ENCODE measurements at regions not wholly inside any gene's neighbourhood (a gene's known extent, or its start where the extent isn't known, plus 50 kb on each side); places are given as distances from the start of the nearest gene placed in this dataset.
"Not testable (repeated sequence)": the region's sequence is repeated elsewhere in the genome, so short reads cannot be mapped to it uniquely, and the experiment has no call there.

GRCh38 chr1:149724618-149725302 is 57.7 kb upstream of the FCGR1A start:
- H3K9ac ChIP-seq; H3K9me3 ChIP-seq; H3K4me1 ChIP-seq (ENCODE audit: control insufficient read depth in 1 of 2, insufficient read depth in 2 of 2, low read depth in 1 of 2, low read length in 1 of 2); CTCF ChIA-PET; H3K79me2 ChIP-seq (ENCODE audit: insufficient read depth); H3K9me2 ChIP-seq; H4K20me1 ChIP-seq (ENCODE audit: insufficient read depth); H3K36me3 ChIP-seq (replicated peaks in 1 of 2; ENCODE audit: control insufficient read depth in 1 of 2, insufficient read depth in 2 of 2, low read length in 1 of 2); H3K27me3 ChIP-seq (ENCODE audit: insufficient read depth); H3K4me2 ChIP-seq; H3K4me3 ChIP-seq (ENCODE audit: low read depth in 2 of 2, low read length in 1 of 2); H3K27ac ChIP-seq (ENCODE audit: low read depth in 2 of 2, low read length in 1 of 2); H2AFZ ChIP-seq (ENCODE audit: low read depth); POLR2A ChIA-PET; DNase-seq; H3F3A ChIP-seq (replicated peaks; ENCODE audit: insufficient read depth): not testable (repeated sequence)
- WGBS (ENCODE audit: low lambda C conversion rate) = no CpG with 5 or more reads among the region's 3 CpGs

- 10% methylated on average over 2 of the region's 4 CpGs for WGBS (ENCODE audit: low lambda C conversion rate)
- H3K4me3 ChIP-seq (ENCODE audit: low read depth in 2 of 2, low read length in 1 of 2); H3K9ac ChIP-seq; POLR2A ChIA-PET; CTCF ChIA-PET; H3K9me2 ChIP-seq; H3F3A ChIP-seq (replicated peaks; ENCODE audit: insufficient read depth); H2AFZ ChIP-seq (ENCODE audit: low read depth); H3K79me2 ChIP-seq (ENCODE audit: insufficient read depth); DNase-seq; H3K4me1 ChIP-seq (ENCODE audit: control insufficient read depth in 1 of 2, insufficient read depth in 2 of 2, low read depth in 1 of 2, low read length in 1 of 2); H3K36me3 ChIP-seq (replicated peaks in 1 of 2; ENCODE audit: control insufficient read depth in 1 of 2, insufficient read depth in 2 of 2, low read length in 1 of 2); H3K27me3 ChIP-seq (ENCODE audit: insufficient read depth); H3K27ac ChIP-seq (ENCODE audit: low read depth in 2 of 2, low read length in 1 of 2); H3K9me3 ChIP-seq; H4K20me1 ChIP-seq (ENCODE audit: insufficient read depth); H3K4me2 ChIP-seq: not testable (repeated sequence)
Observed at GRCh38 chr1:149726688-149727087, 55.8 kb upstream of the FCGR1A start.

- H3K9me3 ChIP-seq, POLR2A ChIA-PET: not testable (repeated sequence)
- WGBS (ENCODE audit: low lambda C conversion rate) = no CpG with 5 or more reads among the region's 3 CpGs
Observed at GRCh38 chr1:149728598-149728997, 53.9 kb upstream of the FCGR1A start.

More at GRCh38 chr1:149728598-149728997, 53.9 kb upstream of the FCGR1A start:
- H3K27ac ChIP-seq (ENCODE audit: low read depth in 2 of 2, low read length in 1 of 2); H3K4me1 ChIP-seq (ENCODE audit: control insufficient read depth in 1 of 2, insufficient read depth in 2 of 2, low read depth in 1 of 2, low read length in 1 of 2); H3K9me2 ChIP-seq; DNase-seq; H4K20me1 ChIP-seq (ENCODE audit: insufficient read depth); H3K4me3 ChIP-seq (ENCODE audit: low read depth in 2 of 2, low read length in 1 of 2); H3K27me3 ChIP-seq (ENCODE audit: insufficient read depth); H3K4me2 ChIP-seq; H3K36me3 ChIP-seq (replicated peaks in 1 of 2; ENCODE audit: control insufficient read depth in 1 of 2, insufficient read depth in 2 of 2, low read length in 1 of 2); H3K79me2 ChIP-seq (ENCODE audit: insufficient read depth); CTCF ChIA-PET; H3K9ac ChIP-seq; H2AFZ ChIP-seq (ENCODE audit: low read depth); H3F3A ChIP-seq (replicated peaks; ENCODE audit: insufficient read depth): not testable (repeated sequence)

Small RNA genes lying in the stretch of these regions (small RNA-seq; reads per million reads assigned to genes)
- gene RF00003 = 1.6 to 208 (median 13.5) reads per million in 7 experiments
- gene RNU1-68P = 0 reads per million in 7 experiments

Data from SK-N-SH (cell line).